Loucy (cell line): ENCODE measurements at regions not wholly inside any gene's neighbourhood (a gene's known extent, or its start where the extent isn't known, plus 50 kb on each side); places are given as distances from the start of the nearest gene placed in this dataset.
A peak's percentile ranks its signal among the peaks of the same experiment; 100 is the strongest.

Experiments
- EZH2phosphoT487 ChIP-seq: fragments of 200-600 bp; IDR thresholded peaks from 2 replicates; pipeline ENCODE4 v1.6.1; 2018; ENCODE audit warnings: antibody characterized with exemption, mild to moderate bottlenecking, moderate library complexity, borderline replicate concordance
- TF ChIP-seq, protein P1 (sequence below): fragments of 200-600 bp; sonication (generic); conservative IDR thresholded peaks from 2 replicates; pipeline ENCODE4 v1.5.1; 2014; ENCODE audit warnings: mild to moderate bottlenecking, antibody characterized with exemption, low read length

DNA sequence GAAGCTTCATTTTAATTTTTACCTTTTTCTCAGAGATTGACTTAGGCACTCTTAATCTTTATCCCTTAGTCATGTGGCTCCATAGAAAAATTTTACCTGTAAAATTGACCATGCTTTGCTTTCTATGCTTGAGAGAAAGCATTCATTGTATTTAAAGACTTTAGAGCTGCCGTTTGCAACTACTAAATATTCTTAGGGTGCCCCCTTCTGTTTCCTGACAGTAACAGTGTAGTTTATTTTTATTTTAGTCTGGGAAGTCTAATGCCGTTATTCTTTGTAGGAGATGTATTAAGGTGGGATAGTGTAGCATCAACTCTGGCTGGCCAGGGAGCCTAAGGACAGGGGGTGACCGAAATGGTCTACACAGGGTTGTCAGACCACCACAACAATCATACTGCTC is 84.5 kb upstream of the SYNPR start:
- TF ChIP-seq, protein P1, sequence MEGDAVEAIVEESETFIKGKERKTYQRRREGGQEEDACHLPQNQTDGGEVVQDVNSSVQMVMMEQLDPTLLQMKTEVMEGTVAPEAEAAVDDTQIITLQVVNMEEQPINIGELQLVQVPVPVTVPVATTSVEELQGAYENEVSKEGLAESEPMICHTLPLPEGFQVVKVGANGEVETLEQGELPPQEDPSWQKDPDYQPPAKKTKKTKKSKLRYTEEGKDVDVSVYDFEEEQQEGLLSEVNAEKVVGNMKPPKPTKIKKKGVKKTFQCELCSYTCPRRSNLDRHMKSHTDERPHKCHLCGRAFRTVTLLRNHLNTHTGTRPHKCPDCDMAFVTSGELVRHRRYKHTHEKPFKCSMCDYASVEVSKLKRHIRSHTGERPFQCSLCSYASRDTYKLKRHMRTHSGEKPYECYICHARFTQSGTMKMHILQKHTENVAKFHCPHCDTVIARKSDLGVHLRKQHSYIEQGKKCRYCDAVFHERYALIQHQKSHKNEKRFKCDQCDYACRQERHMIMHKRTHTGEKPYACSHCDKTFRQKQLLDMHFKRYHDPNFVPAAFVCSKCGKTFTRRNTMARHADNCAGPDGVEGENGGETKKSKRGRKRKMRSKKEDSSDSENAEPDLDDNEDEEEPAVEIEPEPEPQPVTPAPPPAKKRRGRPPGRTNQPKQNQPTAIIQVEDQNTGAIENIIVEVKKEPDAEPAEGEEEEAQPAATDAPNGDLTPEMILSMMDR, result peak; percentile 70
- no peak for TF ChIP-seq EZH2phosphoT487
